Hematopoietic multipotent progenitor cell (in vitro differentiated cells): ENCODE measurements at regions not wholly inside any gene's neighbourhood (a gene's known extent, or its start where the extent isn't known, plus 50 kb on each side); places are given as distances from the start of the nearest gene placed in this dataset.

Experiments used
- DNase-seq, 3 donors: peaks; one replicate each; pipeline ENCODE4 v3.0.0-alpha.2; 2011 to 2015; ENCODE audit warnings: low read depth in 2 of 3, low spot score in 2 of 3

DNA sequence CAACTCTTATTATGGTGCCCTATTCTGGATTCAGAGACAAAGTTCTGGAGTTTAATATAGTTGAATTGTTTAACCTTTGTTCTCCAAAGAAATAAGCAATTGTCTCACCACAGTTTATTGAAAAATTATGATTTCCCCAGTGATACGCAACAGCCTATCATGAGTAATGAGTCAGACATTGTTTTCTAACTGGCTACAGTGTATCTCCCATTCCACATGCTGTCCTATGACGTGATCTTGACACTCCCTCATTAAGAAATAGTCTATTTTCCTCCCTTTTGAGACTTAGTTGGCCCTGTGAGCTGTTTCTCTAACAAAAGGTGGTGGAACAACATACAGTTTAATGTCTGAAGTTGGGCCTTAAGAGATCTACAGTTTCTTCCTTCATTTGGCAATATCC is 1290.6 kb upstream of the CDH6 start:
- DNase-seq: no peak

DNA sequence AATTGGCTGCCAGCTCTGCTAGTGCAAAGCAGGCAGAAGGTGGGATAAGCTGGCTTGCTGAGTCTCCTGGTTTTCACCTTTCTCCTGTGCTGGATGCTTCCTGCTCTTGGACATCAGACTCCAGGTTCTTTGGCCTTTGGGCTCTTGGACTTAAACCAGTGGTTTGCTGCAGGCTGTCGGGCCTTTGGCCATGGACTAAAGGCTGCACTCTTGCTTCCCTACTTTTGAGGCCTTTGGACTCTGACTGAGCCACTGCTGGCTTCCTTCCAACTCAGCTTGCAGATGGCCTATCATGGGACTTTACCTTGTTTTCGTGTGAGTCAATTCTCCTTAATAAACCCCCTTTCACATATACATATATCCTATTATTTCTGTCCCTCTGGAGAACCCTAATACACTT is 1293.9 kb upstream of the CDH6 start:
- DNase-seq: no peak

DNA sequence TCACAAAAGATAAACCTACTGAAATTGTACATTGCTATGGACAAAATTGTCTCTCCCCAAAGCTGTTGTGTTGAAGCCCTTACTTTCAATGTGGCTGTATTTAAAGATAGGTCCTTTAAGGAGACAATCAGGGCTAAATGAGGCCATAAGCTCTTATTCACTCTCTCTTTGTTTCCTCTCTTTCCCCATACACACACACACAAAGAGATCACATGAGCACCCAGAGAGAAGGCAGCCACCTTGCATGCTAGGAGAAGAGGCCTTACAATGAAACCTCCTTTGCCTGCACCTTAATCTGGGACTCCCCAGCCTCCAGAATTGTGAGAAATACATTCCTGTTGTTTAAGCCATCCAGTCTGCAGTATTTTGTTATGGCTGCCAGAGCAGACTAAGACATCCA is 1295.6 kb upstream of the CDH6 start:
- DNase-seq: no peak

DNA sequence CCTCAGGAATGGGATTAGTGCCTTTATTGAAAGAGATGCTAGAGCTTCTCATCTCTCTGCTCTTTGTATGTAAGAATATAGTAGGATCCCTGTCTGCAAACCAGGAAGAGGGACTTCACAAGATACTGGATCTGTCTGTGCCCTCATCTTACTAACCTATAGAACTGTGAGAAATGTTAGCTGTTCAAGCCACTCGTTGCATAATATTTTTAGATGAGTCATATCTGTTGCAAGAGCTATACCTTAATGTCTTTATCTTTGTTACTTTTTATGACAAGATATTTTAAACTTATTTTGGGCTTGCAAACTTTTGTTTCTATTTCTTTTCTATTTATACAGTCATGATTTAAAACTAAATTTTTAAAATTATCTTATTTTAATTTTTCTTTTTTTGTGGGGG is 1296.8 kb upstream of the CDH6 start:
- no peak for DNase-seq

DNA sequence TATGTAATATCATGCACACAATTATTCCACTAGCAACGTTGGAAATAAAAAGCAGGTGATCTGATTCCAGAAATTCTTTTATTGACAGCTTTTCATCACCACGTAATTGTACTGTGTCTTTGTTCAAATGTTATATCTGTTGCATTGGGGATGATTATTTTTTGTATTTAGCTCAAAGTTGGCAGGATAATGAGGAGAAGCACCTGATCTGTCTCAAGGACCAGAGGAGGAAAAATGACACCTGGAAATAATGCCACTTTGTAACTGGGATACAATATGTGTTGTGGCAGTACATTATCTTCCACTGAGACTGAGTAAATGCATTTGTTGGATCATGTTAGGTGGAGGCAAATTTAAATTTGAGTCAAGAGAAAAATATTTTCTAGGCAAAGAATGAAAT is 1298.8 kb upstream of the CDH6 start:
- no peak for DNase-seq

DNA sequence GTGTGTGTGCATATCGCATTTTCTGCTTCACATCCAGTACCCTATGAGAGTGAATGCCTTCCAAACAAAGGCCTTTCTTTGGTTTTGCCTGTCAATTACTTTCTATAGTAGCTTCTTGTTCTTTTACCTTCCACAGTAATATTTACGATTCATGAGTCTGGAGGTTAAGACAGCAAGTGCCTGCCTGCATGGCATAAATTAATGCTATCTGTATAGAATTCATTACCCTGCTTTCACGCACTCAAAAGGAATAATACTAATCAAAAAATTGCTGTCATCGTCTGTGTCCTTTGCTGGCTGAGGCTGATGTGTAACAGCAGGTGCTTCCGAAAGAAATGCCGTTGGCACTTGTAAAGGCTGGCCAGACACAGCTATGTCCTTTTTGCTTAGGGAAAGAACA is 1304.4 kb upstream of the CDH6 start:
- DNase-seq: no peak

DNA sequence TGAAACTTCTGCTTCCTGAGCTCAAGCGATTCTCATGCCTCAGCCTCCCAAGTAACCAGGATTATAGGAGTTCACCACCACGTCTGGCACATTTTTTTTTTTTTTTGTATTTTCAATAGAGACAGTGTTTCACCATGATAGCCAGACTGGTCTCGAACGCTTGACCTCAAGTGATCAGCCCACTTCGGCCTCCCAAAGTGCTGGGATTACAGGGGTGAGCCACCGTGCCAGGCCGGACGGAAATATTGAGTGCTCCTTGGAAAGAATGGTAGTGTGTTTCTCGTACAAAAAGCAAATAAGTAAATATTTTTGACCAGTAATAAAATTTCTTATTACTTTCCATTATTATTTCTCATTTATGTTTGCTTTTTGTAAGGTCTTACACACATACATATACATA is 1307.9 kb upstream of the CDH6 start:
- no peak for DNase-seq

DNA sequence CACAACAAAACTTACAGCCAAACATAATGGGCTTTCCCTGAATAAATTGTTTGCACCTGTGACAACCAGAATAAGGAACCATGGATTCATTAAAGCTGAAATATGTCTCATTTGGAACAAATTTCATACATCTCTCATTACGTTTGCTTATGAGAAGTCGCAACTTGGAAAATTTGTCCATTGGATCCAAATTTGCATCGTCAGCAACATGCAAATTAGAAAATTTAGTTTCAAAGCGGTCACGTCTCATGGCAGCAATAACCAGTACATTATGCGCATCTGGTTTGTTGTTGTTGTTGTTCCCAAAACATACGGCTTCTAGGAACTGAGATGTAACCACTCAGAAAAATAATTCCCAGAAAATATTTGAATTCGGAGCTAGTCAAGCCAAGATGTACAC is 1311.5 kb upstream of the CDH6 start:
- no peak for DNase-seq

DNA sequence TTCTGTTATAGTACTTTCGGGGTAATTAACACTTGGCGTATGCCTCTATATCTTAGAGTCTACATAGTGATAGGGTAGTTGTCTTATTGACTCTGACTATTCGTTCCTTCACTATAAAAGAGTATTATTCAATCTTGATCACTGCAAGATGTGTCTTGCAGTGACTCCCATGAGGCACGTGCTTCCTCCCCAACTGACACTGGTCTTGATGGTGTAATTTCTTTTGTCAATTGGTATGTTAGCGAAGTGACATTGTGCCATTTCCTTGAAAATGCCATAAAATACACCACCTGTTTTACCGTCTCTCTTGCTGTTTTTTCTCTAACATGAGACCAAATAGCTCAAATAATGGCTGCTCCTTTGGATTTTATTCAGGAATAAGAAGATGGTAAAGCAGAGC is 1314.1 kb upstream of the CDH6 start:
- no peak for DNase-seq

DNA sequence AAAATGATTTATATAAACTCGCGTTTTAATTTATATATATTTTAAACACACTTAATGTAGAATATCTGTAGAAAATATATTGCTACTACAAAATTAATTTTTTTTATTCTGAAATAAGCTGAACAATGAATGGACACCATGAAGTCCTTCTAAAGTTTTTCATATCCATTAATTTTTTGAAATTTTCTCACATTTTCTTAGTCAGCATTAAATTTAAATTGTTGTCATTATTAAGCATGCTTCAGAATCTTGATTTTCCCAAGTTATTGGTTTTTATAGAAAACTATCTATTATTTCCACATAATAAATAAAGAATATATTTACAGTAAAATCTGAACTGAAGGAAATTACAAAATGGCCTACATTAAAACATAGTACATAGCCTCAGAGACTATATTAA is 1314.9 kb upstream of the CDH6 start:
- no peak for DNase-seq

DNA sequence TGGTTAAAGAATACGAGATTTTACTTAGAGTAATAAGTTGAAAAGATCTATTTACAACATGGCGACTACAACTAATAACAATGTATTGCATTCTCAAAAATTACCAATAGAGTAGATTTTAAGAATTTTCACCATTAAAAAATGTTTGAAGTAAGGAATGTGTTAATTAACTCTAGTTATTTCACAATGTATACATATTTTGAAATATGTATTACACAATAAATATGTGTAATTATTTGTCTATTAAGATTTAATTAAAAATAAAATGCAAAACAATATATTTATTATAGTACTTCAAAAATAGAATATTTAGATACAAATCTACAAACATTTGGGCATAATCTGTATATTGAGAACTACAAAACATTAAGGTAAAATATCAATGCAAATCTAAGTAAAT is 1326.3 kb upstream of the CDH6 start:
- DNase-seq: no peak

DNA sequence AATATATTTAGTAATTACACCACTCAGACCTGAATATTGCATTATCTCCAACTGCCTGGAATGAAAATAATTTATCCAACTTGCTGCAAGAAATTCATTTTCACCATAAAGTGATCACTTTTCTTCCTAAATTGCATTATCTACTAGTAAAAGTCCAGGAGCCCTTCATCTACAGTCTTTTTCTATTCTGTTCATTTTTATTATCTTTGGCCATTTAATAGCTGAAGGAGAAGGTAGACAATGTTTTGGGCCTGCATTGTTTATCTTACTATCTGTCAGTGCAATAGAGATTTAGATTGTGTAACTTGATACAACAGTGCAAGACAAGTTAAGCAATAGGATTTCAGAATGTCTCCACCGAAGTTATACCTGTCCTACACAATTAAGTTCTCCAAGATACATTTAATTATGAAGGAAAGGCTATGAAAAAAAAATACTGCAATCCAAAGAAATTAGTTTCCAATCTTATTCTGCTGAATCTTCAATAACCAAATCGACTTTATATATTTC is 1339.7 kb upstream of the CDH6 start:
- no peak for DNase-seq

DNA sequence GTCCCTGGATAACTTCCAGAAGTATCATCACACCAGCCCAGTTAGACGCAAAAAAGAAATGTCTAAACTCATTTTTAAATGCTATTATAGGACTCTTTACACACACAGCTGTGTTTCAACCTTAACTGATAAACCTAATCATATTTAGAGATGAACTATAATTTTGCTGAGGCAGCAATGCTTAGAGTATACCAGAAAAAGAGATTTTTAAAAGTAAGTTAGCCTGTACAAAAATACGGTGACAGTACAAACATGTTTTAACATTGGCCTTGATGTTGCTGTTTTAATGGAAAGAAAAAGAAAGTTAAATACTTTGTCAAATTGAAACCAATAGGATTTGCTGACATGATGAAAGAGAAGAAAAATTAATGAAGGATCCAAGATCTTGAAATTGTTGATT is 1341.2 kb upstream of the CDH6 start:
- DNase-seq: no peak

DNA sequence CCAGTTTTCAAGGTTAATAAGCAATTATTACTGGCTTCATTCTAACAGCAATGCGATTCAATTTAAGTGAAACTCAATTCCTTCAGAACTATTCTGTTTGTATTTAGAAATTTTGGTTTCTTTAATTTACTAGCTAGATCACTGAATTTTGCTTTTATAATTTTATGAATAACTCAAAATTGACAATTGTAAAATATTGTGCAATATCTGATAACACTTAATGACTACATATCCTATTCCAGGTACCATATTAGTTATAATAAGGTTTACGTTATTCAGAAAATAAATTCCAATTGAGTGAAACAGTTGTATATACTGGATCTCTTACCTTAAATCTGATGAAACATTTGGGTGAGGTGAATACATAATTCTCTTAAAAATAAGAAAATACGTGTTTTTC is 1348.3 kb upstream of the CDH6 start:
- no peak for DNase-seq

DNA sequence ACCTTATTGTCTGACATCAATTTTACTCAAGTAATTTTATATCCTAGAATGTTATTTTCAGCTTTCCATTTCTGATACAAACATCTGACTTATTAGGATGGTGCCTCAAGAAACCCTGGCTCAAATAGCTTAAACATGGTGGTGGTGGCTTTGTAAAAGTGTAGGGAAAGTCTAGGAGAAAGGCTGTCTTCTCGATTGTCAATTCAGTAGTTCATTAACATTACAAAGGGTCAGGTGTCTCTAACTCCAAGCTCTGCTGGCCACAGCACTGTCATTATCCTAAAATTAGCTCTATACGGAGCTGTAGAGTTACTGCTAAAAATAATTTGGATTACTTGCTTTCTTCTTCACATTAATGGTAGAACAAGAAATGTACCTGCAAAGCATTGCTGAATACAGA is 1360.1 kb upstream of the CDH6 start:
- no peak for DNase-seq

DNA sequence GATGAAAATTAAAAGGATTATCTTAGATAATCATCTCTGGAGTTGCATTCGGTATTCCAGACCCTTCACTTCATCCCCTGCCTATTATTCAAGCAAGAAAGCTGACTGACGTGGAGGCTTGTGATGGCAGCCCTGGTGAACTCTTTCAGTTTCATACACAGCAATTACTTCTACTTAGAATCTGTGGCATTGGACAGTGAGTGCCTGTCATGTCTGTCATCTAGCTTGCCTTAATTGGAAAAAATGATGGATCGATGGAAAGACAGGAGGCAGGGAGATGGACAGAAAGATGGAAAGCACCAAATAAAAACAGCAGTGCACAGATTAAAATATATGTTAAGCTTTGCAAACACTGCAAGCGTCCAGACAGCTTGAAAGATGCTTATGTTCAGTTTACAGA is 1371.0 kb upstream of the CDH6 start:
- DNase-seq: no peak

DNA sequence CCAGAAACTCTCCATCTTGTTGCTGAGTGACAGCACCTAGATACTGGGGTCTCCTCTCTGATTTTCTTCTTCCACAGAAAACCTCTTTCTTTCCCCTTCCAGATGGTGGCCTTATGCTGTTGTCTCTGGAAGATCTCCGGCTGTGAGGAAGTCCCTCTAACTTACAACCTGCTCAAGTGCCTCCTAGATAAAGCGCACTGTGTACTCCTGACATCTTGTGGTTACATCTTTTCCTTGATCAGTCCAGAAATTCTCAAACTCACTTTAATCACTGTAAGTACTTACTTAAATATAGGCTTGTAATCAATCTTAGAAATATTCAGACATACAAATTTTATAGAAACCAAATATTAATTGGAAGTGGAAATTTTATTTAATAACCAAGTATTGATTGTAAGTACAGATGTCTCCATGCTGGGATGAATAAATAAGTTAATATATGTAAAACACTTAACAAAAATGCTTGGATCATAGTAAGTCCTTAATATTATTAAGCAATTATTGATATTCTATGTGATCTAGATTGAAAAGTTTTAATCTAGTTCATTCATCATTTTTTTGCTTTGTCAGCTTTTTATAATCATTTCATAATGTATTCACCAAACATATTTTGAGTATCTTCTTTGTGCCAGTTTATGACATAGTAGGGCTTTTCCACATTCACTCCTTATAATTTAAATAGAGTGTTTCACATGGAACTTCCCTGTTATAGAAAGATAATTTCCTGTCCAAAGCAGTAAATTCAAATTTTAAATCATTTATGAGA is 1381.4 kb upstream of the CDH6 start:
- DNase-seq: peak in 2 of 3 donors; percentile 7 to 56

DNA sequence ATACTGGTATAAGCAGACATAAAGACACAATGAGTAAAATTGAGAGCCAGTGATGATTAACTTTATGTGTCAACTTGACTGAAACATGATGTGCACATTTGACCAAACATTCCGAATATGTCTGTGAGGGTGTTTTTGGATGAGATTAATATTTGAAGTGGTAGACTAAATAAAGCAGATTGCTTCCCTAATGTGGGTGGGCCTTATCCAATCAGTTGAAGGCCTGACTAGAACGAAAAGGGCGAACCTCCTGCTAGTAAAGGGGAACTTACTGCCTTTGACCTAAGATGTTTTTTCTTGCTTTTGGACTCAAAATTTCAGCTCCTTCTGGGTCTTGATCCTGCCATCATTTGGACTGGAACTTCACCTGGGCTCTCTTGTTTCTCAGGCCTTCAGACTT is 1387.7 kb upstream of the CDH6 start:
- DNase-seq: no peak

DNA sequence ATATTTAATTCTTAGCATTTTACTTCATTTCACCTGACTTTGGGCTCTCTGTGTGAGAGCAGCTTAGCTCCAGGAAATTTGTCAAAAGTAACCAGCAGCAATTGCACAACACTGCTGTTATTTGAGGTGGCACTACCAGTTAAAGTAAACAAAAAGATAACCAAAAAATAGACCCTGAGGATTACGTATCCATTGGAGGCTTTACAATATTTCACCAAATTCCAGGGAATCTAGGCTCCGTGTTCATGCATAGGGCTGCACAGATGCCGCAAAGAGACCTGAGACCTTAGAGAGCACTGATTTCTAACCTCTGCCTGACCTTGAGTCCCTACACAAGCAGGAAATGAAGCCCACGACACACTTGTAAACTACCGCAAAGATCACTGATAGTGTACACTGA is 1392.7 kb upstream of the CDH6 start:
- DNase-seq: no peak

DNA sequence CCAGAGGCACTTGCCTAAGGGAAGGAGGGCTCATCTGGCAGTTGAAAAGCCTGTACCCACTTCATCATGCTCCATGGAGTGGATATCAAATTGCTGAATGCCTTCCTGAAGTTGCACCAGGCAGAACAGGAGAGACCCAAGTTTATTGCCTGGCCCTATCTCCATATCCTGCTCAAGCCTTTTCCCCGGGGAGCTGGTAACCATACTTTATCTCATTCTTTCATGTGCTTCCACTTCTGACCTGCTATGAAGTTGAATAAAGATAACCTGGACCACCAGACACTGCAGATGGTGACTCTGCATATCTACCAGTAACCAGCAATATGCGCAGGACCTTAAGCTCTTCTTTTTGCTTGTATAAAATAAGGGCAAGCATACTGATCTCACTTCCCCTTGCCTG is 1397.5 kb upstream of the CDH6 start:
- peak in 2 of 3 donors; percentile 48 to 77 for DNase-seq

DNA sequence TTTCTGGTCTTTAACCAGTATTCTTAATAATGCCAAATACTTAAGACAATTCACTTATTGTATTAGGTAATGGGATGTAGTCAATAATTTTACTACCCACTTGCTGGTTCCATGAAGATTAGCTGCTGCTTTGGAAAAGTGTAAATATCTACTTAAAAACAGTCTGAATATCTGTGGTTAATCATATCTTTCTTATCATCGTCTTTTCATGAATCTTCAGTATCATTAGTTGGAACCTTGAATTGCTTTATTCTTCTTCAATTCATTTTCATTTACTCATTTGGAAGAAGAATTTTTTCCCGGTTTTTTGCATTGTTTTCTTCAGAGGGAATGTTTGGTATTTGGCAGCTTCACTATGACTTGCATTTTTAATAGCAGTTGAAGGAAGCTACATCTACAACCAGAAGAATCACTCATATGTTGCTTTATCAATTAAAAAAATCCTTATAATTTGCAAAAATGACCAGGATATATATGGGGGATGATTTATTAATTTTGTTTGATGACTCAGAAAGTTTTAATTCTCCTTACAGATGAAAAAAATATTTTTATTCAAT is 1398.3 kb upstream of the CDH6 start:
- no peak for DNase-seq

DNA sequence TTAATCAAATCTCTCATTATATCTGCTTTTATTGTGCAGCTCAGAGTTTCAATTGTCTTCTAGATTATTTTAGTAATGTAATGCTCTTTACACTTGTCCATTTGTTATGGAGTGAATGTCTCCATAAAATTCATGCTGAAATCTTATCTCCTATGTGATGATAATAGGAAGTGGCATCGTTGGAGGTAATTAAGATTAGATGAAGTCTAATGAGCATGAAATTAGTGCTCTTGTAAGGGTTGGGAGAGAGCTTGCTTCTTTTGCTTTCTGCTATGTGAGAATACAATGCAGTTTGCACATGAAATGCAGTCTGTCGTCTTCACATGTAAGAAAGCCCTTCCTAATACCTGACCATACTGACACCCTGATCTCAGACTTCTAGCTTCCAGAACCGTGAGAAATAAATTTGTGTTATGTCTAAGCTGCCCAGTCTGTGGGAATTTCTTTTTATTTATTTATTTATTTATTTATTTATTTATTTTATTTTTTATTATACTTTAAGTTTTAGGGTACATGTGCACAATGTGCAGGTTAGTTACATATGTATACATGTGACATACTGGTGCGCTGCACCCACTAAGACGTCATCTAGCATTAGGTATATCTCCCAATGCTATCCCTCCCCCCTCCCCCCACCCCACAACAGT is 1399.2 kb upstream of the CDH6 start:
- DNase-seq: no peak
